Mesothelial cell of epicardium (in vitro differentiated cells): ENCODE measurements at regions not wholly inside any gene's neighbourhood (a gene's known extent, or its start where the extent isn't known, plus 50 kb on each side); places are given as distances from the start of the nearest gene placed in this dataset.

Experiments used
- DNase-seq, 2 experiments: peaks; one replicate each; pipeline ENCODE4 v3.0.0; 2021; ENCODE audit warnings: low spot score in 2 of 2; ENCODE audit not compliant: unreplicated experiment in 2 of 2
- H3K27ac Mint-ChIP-seq: 2 replicates; pipeline ENCODE4 v1.8.0; 2021; ENCODE audit warnings: mixed read lengths
- H3K27me3 Mint-ChIP-seq: 2 replicates; pipeline ENCODE4 v1.8.0; 2021; ENCODE audit warnings: low read depth, mixed read lengths
- H3K36me3 Mint-ChIP-seq: 2 replicates; pipeline ENCODE4 v1.8.0; 2021; ENCODE audit warnings: mixed read lengths
- H3K4me1 Mint-ChIP-seq: 2 replicates; pipeline ENCODE4 v1.8.0; 2021; ENCODE audit warnings: mixed read lengths
- H3K4me3 Mint-ChIP-seq: 2 replicates; pipeline ENCODE4 v1.8.0; 2021; ENCODE audit warnings: mild to moderate bottlenecking, moderate library complexity, mixed read lengths
- H3K9me3 Mint-ChIP-seq: 2 replicates; pipeline ENCODE4 v1.8.0; 2021; ENCODE audit warnings: mixed read lengths
- TF ChIP-seq, protein P1 (sequence below): fragments of 200-600 bp; sonication (generic); IDR thresholded peaks from one replicate; pipeline ENCODE4 v1.5.0; 2021; ENCODE audit warnings: antibody characterized with exemption; ENCODE audit not compliant: unreplicated experiment

DNA sequence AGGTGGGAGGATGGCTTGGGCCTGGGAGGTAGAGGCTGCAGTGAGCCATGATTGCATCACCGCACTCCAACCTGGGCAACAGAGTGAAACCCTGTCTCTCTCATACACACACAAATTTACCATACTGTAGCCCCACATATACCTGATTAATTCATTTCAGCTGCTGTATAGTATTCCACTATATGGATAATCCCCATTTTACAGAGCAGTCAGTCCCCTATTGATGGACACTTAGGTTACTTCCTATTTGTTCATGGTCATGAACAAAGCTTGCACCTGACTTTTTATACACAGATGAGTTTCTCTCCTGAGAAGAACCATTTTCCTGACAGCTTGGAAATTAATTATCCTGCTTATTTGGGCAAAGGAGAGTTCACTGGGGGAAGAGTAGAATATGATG is 59.2 kb downstream of the EMX2 start:
- H3K27ac Mint-ChIP-seq, result no peak overlapping the region
- TF ChIP-seq, protein P1, sequence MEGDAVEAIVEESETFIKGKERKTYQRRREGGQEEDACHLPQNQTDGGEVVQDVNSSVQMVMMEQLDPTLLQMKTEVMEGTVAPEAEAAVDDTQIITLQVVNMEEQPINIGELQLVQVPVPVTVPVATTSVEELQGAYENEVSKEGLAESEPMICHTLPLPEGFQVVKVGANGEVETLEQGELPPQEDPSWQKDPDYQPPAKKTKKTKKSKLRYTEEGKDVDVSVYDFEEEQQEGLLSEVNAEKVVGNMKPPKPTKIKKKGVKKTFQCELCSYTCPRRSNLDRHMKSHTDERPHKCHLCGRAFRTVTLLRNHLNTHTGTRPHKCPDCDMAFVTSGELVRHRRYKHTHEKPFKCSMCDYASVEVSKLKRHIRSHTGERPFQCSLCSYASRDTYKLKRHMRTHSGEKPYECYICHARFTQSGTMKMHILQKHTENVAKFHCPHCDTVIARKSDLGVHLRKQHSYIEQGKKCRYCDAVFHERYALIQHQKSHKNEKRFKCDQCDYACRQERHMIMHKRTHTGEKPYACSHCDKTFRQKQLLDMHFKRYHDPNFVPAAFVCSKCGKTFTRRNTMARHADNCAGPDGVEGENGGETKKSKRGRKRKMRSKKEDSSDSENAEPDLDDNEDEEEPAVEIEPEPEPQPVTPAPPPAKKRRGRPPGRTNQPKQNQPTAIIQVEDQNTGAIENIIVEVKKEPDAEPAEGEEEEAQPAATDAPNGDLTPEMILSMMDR, result no peak
- no peak for DNase-seq
- H3K9me3 Mint-ChIP-seq, result no peaks in the 10 kb centered on the region
- no peak overlapping the region for H3K4me3 Mint-ChIP-seq
- peaks cover 35% of the 10 kb centered on the region for H3K27me3 Mint-ChIP-seq
- H3K36me3 Mint-ChIP-seq, result no peaks in the 10 kb centered on the region
- H3K4me1 Mint-ChIP-seq, result peaks cover 5% of the 10 kb centered on the region

GRCh38 chr10:117603081-117603480 is 60.5 kb downstream of the EMX2 start:
- H3K4me1 Mint-ChIP-seq, result no peaks in the 10 kb centered on the region
- TF ChIP-seq, protein P1, result no peak
- H3K4me3 Mint-ChIP-seq, result no peak overlapping the region
- peaks cover 41% of the 10 kb centered on the region for H3K27me3 Mint-ChIP-seq
- H3K9me3 Mint-ChIP-seq, result no peaks in the 10 kb centered on the region
- H3K36me3 Mint-ChIP-seq, result no peaks in the 10 kb centered on the region
- no peak overlapping the region for H3K27ac Mint-ChIP-seq
- no peak for DNase-seq

DNA sequence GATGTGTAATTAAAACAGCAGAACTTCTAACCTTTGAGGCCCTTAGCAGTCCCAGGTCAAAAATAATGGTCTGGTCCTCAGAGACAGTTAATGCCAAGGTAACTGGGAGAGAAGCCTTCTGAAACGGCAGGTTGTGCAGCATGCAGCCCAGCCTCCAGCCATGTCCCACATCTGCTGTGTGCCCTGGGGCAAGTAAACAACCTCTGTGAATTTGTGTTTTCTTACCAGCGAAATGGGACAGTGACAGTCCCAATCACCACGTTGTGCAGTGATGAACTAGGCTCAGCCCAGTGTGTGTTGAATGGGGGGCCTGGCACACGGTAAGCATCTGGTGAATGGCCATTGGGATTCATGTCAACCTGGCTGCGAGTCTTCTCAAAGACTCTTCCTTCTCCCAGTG is 61.2 kb downstream of the EMX2 start:
- Mint-ChIP-seq H3K9me3 (no peaks in the 10 kb centered on the region), H3K4me1 (no peaks in the 10 kb centered on the region), H3K27me3 (peaks cover 41% of the 10 kb centered on the region), H3K36me3 (no peaks in the 10 kb centered on the region), H3K4me3 (no peak overlapping the region), H3K27ac (no peak overlapping the region)
- TF ChIP-seq, protein P1, result no peak
- DNase-seq, result no peak

DNA sequence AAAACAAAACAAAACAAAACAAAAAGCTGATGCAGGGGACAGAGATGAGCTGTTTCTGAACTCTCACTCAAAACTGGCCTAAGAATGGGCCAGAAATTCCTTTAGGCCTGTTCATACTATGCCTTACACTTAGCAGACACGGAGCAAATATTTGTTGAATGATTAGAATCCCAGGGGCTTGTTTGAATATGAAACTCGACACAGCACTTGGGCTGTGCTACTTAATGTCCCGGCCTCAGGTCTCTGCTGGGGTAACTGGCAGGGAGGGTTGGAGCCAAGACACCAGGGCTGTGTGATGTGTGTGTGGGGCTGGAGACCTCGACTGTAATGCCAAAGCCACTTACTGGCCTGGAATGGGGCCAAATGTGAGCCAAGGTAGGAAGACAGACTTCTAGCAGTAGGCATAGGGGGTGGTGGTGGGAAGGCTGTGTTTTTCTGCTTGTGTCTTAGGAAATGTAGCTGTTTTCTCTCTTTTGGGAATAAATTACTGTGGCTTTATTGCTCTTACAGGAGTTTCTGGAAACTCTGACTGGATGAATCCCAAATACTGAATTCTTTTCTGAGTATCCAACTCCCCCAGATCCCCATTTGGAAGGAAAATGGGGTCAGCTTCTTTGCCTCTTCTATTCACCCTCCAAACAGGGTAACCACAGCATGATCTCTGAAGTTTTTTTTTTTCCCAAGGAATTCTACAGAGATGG is 66.7 kb downstream of the EMX2 start:
- Mint-ChIP-seq H3K27ac (peak overlapping the region; percentile 82), H3K36me3 (no peaks in the 10 kb centered on the region), H3K9me3 (no peaks in the 10 kb centered on the region), H3K4me3 (no peak overlapping the region), H3K27me3 (peaks cover 26% of the 10 kb centered on the region), H3K4me1 (peaks cover 18% of the 10 kb centered on the region)
- no peak for DNase-seq
- TF ChIP-seq, protein P1, result no peak

DNA sequence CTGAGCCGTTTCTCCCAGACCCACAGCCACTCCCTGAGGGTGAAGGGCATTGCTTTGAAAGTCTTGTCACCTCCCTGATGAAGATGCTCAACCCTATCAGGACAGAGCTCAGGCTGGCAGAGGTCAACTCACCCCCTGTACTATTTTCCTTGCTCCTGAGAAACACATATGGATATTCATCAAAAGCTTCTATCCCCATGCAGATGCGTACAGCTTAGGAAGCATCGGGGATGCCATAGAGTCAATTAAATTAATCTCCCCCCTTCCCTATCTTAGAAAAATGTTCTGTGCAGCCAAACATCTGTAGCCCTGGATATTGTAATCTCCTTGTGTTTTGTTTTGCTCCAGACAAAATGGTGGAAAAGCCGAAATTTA is 67.2 kb downstream of the EMX2 start:
- TF ChIP-seq, protein P1, result no peak
- Mint-ChIP-seq H3K4me1 (peaks cover 18% of the 10 kb centered on the region), H3K27ac (peak overlapping the region; percentile 13), H3K27me3 (peaks cover 21% of the 10 kb centered on the region), H3K4me3 (no peak overlapping the region), H3K36me3 (no peaks in the 10 kb centered on the region), H3K9me3 (no peaks in the 10 kb centered on the region)
- DNase-seq, result no peak
